G401 (cell line): ENCODE measurements at regions not wholly inside any gene's neighbourhood (a gene's known extent, or its start where the extent isn't known, plus 50 kb on each side); places are given as distances from the start of the nearest gene placed in this dataset.
"Not testable (repeated sequence)": the region's sequence is repeated elsewhere in the genome, so short reads cannot be mapped to it uniquely, and the experiment has no call there.

Source experiments
- DNase-seq: peaks from one replicate; pipeline ENCODE4 v3.0.0-alpha.2; 2015; ENCODE audit warnings: low spot score
- in situ Hi-C: cut with HindIII; loops from 2 replicates; pipeline ENCODE4 v1.10.0; 2016; ENCODE audit warnings: low sequenced_read_pairs, mixed read lengths

DNA sequence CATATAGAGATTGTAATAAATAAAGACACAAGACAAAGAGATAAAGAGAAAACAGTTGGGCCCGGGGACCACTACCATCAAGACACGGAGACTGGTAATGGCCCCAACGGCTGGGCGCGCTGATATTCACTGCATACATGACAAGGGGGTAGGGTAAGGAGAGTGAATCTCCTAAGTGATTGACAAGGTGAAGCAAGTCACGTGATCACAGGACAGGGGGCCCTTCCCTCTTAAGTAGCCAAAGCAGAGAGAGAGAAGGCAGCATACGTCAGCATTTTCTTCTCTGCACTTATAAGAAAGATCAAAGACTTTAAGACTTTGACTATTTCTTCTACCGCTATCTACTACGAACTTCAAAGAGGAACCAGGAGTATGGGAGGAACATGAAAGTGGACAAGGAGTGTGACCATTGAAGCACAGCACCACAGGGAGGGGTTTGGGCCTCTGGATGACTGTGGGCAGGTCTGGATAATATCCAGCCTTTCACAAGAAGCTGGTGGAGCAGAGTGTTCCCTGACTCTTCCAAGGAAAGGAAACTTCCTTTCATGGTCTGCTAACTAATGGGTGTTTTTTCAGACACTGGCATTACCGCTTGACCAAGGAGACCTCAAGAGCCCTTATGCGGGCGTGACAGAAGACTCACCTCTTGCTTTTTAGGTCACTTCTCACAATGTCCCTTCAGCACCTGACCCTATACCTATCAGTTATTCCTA is 75.6 kb downstream of the MRPL39 start:
- in situ Hi-C loops, DNase-seq: not testable (repeated sequence)

GRCh38 chr21:25528515-25528914 is 78.8 kb downstream of the MRPL39 start:
- DNase-seq = peak; percentile 8
- in situ Hi-C loops = no loop called here

DNA sequence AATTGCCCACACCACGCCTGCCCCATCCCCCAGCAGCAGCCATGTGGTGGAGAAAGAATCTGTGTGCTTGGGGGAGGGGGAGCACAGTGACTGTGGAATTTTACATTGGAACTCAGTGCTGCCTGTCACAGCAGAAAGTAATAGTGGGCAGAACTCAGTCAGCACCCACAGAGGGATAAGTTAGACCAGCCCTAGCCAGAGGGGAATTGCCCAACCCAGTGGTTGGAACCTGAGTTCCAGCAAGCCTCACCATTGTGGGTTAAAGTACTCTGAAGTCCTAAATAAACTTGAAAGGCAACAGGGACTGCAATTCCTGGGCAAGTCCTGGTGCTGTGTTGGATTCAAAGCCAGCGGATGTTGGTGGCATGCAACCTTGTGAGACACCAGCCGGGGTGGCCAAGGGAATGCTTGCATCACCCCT is 88.8 kb downstream of the MRPL39 start:
- in situ Hi-C loops = no loop called here

DNA sequence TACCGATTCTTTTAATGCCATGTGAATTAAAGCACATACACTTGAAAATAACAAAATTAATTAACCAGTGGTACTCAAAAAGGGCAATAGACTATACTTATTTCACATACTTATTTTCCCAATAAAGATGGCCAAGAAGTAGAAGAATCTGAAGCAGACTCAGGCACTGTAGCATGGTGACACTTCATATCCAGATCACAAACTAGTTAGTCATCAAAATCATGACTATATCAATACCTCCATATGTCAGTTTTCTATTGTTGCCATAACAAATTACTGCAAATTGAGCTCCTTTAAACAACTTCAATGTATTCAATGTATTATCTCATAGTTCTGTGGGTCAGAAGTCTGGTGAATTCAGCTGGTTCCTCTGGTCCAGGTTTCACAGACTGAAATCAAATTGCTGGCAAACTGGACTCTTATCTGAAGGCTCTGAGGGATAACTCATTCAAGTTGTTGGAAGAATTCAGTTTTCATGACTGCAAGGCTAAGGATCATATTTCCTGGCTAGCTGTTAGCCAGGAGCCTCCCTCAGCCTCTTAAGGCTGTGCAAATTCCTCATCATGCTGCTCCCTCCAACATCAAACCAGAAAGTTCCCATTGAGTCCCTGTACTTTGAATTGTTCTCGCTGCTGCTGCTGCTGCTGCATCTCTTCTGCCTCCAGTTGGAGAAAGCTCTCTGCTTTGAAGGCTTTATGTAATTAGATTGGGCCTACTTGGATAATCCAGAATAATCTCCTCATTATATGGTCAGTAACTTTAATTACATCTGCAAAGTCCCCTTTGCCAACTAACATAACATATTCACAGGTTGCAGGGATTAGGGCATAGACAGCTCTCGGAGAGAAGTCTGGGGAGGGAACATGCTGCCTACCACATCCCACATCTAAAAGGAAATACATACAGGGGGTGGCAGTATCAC is 91.5 kb downstream of the MRPL39 start:
- no peak for DNase-seq
- in situ Hi-C loops = no loop called here

More for the DNA sequence above, 88.8 kb downstream of the MRPL39 start:
- DNase-seq = no peak

DNA sequence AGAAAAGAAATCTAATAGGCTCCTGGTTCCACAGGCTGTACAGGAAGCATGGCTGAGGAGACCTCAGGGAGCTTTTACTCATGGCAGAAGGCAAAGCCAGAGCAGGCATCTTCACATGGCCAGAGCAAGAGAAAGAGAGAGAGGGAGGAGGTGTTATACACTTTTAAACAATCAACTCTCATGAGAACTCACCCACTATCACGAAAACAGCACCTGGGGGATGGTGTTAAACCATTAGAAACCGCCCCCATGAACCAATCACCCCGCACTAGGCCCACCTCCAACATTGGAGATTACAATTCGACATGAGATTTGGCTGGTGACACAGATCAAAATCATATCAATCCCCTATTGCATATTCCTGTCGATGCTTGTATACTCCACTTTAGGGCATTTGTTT is 93.5 kb downstream of the MRPL39 start:
- DNase-seq = no peak
- in situ Hi-C loops = no loop called here

DNA sequence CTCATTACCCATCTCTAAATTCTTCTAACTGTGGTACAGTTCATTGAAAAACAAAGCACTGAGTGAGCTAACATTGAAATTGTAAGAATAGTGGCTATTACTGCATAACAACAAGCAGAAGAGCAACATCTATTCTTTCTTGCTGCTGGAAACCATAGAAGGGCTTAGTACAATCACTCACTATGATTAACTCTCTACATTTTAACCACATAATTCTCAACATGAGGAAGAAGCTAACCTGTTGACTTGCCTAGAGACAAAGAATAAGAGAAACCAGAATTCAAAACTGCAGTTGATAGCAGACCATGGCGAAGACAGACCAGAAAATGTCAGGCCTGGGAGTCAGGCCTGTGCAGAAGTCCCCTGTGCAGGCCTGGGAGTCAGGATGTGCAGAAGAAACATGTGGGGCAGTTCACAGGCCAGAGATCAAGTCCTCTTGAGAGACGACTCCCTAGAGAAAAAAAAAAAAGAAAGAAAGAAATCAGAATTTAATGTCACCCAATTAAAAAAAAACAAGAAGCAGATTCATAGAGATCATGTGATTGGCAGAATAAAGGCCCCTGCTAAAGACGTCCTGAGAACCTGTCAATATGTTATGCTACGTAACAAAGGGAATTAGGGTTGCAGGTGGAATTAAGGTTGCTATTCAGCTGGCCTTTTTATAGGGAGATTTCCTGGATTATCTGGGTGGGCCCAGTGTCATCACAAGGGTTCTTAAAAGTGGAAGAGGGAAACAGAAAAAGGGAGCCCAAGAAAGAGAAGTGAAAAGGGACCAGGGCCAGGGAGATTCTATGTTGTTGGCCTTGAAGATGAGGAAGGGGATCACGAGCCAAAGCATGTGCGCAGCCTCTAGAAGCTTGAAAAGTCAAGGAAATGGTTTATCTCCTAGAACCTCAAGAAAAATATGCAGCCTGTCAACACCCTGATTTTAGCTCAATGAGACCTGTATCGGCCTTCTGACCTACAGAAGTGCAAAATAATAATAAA is 94.9 kb downstream of the MRPL39 start:
- in situ Hi-C loops = no loop called here

DNA sequence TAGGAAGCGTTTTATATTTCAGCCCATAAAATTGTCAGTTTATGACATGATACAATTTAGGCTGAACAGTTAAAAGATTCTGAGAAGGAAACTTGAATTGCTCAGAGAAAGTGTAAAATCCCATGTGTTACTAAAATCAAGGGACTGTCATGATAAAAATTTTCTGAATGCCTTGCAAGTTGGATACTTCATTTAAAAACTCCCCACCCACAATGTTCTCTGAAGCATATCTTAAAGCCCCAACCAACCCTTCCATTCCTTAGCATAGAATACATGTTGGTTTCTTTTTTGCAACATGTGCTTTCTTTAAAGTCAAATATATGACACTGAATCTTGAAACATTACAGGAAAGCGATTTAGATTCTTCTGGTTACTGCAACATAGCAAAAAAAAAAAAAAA is 97.4 kb downstream of the MRPL39 start:
- in situ Hi-C loops = no loop called here
- DNase-seq = no peak

More for the DNA sequence above, 94.9 kb downstream of the MRPL39 start:
- DNase-seq = no peak

DNA sequence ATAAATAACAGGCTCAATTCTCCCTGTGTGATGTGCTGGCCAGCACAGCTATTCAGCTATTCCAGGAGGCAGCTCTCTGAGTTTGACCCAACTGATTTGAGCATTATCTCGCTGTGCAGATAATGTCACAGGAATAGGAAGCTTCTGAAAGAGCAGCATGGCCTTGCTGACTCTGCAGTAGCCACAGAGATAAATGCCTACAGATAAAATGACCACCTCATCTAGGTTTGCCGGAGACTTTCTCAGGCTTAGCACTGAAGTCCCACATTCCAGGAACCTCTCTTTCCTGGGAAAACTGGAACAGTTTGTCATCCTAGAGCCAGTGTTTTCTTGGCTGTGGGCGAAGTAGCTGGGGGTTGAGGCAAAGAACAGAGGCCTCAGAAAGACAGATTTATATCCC is 98.9 kb downstream of the MRPL39 start:
- in situ Hi-C loops = no loop called here
- DNase-seq = no peak

GRCh38 chr21:25507522-25507921 is 99.8 kb downstream of the MRPL39 start:
- in situ Hi-C loops = no loop called here
- no peak for DNase-seq

DNA sequence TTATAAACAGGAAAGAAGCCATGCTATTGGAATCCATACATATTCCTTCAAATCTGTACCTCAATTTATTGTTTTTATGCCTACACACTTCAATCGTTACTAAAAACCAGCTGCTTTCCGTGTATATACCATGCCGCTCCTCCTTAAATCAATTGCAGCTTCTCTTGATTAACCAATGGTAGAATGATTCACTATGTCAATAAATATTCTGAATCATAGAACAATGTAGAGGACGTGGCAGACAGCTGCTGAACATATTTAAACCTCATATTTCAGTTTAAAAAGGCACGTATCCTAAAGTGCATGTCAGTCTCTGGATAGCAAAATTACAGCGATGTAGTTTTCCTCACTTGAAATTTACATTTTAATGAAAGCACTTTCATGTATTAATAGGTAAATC is 100.4 kb downstream of the MRPL39 start:
- in situ Hi-C loops = no loop called here
- no peak for DNase-seq

GRCh38 chr21:25506261-25506660 is 101.0 kb downstream of the MRPL39 start:
- DNase-seq = no peak
- in situ Hi-C loops = no loop called here

DNA sequence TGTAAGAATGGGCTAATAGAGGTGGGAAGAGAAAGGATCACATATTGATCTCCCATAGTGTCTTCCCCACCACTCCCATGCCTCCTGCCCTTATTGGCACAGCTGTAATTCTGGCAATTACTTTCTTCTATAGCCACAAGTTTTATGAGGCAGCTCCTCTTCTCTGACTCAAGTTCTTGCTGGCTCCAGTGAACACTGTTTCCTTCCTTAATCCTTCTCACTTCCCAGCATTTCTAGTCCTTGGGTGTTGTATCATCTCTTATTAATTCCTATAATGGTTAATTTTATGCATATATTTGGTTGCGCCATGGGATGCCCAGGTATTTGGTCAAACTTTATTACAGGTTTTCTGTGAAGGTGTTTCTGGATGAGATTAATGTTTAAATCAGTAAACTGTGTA is 103.3 kb downstream of the MRPL39 start:
- in situ Hi-C loops = no loop called here
- no peak for DNase-seq

- in situ Hi-C loops = no loop called here
- DNase-seq = no peak
Observed at GRCh38 chr21:25501996-25502665, 105.2 kb downstream of the MRPL39 start.

DNA sequence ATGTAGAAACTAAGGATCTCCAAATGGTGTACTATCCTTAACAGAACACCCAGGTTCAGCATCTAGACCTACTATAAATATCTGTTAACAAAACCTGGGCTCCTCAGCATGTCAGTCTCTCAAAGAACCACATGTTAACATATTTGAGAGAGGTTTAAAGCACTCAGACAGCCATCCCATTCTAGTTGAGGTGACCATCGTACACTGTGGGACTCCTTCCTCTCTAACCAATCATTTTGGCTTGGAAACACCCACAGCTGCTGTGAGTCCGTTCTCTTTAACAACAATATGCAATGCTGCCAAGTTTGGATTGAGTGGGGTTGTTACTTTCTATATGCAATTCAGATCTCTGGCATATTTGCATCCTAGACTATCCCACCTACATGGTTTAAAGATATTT is 105.8 kb downstream of the MRPL39 start:
- in situ Hi-C loops = no loop called here
- DNase-seq = no peak

- in situ Hi-C loops = no loop called here
- DNase-seq = no peak
Observed at GRCh38 chr21:25500598-25500997, 106.7 kb downstream of the MRPL39 start.

DNA sequence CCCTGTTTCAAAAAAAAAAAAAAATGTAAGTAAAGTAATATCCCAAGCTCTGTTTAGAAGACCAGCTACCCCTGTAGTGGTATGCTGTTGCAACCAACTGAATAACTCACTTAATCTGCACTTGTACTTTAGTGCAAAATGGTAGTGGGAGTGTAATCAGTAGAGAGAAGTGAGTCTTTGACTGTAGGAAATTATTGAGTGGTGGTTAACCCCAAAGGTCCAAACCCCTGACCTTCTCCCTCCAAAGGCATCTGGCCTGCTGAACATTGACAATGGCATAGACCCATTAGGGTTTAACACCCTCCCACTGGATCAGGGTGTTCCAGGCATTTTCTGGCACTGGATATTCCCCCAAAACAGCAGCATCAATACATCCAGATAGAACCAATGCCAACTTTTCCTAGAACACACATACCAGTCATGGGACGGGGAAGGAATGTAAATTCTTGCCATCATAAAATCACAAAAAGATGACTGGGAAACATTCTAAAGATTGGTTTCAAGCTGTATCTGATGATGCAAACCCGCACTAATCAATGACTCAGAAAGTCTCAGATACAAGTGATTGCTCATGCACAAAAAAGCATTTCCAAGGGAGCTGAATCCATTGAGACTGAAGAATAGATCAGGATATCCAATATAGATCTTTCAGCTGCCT is 110.3 kb downstream of the MRPL39 start:
- in situ Hi-C loops = no loop called here
- no peak for DNase-seq

DNA sequence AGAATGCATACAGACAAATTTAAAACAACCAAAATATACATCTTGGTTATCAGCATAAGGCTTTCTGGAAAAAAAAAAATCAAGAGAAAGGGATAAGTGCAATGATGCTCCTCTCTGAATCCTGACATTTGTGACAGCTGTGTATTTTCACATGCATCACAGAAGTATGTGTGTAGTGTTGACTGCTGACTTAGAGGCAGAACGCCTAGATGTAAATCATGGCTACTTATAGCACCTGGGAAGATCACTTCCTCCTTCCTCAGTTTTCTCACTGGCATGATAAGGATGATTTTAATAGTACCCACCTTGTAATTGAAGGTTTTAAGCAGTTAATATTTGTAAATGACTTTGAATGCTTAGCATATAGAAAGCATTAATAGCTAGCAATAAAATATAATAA is 112.5 kb downstream of the MRPL39 start:
- in situ Hi-C loops = no loop called here

DNA sequence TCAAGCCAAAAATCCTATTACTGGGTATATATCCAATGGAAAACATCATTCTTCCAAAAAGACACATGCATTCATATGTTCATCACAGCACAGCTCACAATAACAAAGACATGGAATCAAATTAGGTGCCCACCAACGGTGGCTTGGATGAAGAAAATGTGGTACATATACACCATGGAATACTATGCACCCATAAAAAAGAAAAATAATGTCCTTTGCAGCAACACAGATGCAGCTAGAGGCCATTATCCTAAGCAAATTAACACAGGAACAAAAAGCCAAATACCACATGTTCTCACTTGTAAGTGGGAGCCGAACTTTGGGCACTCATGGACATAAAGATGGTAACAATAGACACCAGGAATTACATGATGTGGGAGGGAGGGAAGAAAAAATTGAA is 113.6 kb downstream of the MRPL39 start:
- in situ Hi-C loops = no loop called here
- DNase-seq = no peak

More for the DNA sequence above, 112.5 kb downstream of the MRPL39 start:
- DNase-seq = no peak
